H1 (cell line): ENCODE measurements at regions not wholly inside any gene's neighbourhood (a gene's known extent, or its start where the extent isn't known, plus 50 kb on each side); places are given as distances from the start of the nearest gene placed in this dataset.

Experiments
- CTCF ChIA-PET: fragments of 300-600 bp; sonication (Branson Sonifier 250); formaldehyde crosslinking; loops from one replicate; lab custom pipeline; 2021; ENCODE audit not compliant: partially characterized antibody; lab: Charles Lee
- POLR2A ChIA-PET: fragments of 300-600 bp; sonication (Branson Sonifier 250); formaldehyde crosslinking; loops from one replicate; lab custom pipeline; 2021; ENCODE audit warnings: inconsistent platforms; ENCODE audit not compliant: partially characterized antibody; lab: Charles Lee
- DNase-seq, 2 experiments: peaks; one replicate each; pipeline versions ENCODE4 v3.0.0 to v3.0.0-alpha.2; 2010 to 2022; ENCODE audit warnings: low spot score in 2 of 2, low read depth in 1 of 2, mixed read lengths in 1 of 2
- FAIRE-seq: peaks from 2 replicates; lab custom pipeline; 2011; peaks lifted over from hg19 to GRCh38; lab: Jason Lieb, UNC
- H2AFZ ChIP-seq: 2 replicates; pipeline ENCODE4 v1.8.1; 2012; ENCODE audit warnings: low read length, inconsistent platforms
- H2AK5ac ChIP-seq: 2 replicates; pipeline ENCODE4 v1.6.1; 2013; ENCODE audit warnings: low read depth, low read length
- H2BK120ac ChIP-seq: replicated peaks from 2 replicates; pipeline ENCODE3; 2013; ENCODE audit warnings: low read depth, low read length, inconsistent platforms
- H2BK12ac ChIP-seq: 2 replicates; pipeline ENCODE4 v1.6.1; 2013; ENCODE audit warnings: low read depth, low read length
- H2BK15ac ChIP-seq: 2 replicates; pipeline ENCODE4 v1.6.1; 2013; ENCODE audit warnings: low read length
- H2BK20ac ChIP-seq: 2 replicates; pipeline ENCODE4 v1.6.1; 2013; ENCODE audit warnings: low read length
- H2BK5ac ChIP-seq: 2 replicates; pipeline ENCODE4 v1.6.1; 2013; ENCODE audit warnings: low read depth, low read length
- H3K14ac ChIP-seq: 2 replicates; pipeline ENCODE4 v1.6.1; 2013; ENCODE audit warnings: inconsistent platforms; ENCODE audit not compliant: insufficient read length
- H3K18ac ChIP-seq: 2 replicates; pipeline ENCODE4 v1.6.1; 2013; ENCODE audit warnings: low read length; ENCODE audit errors: extremely low read depth
- H3K23ac ChIP-seq: 2 replicates; pipeline ENCODE4 v1.6.1; 2013; ENCODE audit warnings: inconsistent platforms; ENCODE audit not compliant: insufficient read length
- H3K23me2 ChIP-seq: 2 replicates; pipeline ENCODE4 v1.6.1; 2013; ENCODE audit warnings: low read depth, low read length
- H3K27ac ChIP-seq: 2 replicates; pipeline ENCODE4 v1.6.1; 2011; ENCODE audit warnings: low read depth, low read length, inconsistent platforms
- H3K27me3 ChIP-seq, 4 experiments: replicated peaks in 1 of 4; 1 replicate in 1 of 4; 2 replicates in 3 of 4; pipeline versions ENCODE4 v1.6.1 to v1.8.1; 2011 to 2013; ENCODE audit warnings: low read length in 3 of 4, mild to moderate bottlenecking in 3 of 4, inconsistent platforms in 2 of 4, mixed read lengths in 2 of 4, moderate library complexity in 1 of 4; ENCODE audit not compliant: control insufficient read depth in 3 of 4, insufficient read depth in 3 of 4; ENCODE audit errors: extremely low read depth in 1 of 4
- H3K36me3 ChIP-seq, 4 experiments: 2 replicates each; pipeline versions ENCODE4 v1.6.1 to v1.8.1; 2011 to 2013; ENCODE audit warnings: mild to moderate bottlenecking in 4 of 4, low read length in 3 of 4, moderate library complexity in 2 of 4, control low read depth in 1 of 4, inconsistent platforms in 1 of 4; ENCODE audit not compliant: insufficient read depth in 4 of 4, control insufficient read depth in 2 of 4
- H3K4ac ChIP-seq: replicated peaks from 2 replicates; pipeline ENCODE3; 2013; ENCODE audit warnings: low read length, low read depth, mixed read lengths, inconsistent platforms; ENCODE audit not compliant: insufficient read length
- H3K4me1 ChIP-seq, 4 experiments: replicated peaks in 1 of 4; 1 replicate in 1 of 4; 2 replicates in 3 of 4; pipeline versions ENCODE4 v1.6.1 to v1.8.1; 2011 to 2013; ENCODE audit warnings: low read length in 3 of 4, inconsistent platforms in 2 of 4, mixed read lengths in 1 of 4; ENCODE audit not compliant: insufficient read depth in 4 of 4, control insufficient read depth in 3 of 4
- H3K4me2 ChIP-seq, 2 experiments: 2 replicates each; pipeline versions ENCODE4 v1.6.1 to v1.8.1; 2011 to 2013; ENCODE audit warnings: low read depth in 2 of 2, low read length in 2 of 2, control low read depth in 1 of 2, inconsistent platforms in 1 of 2, mild to moderate bottlenecking in 1 of 2; ENCODE audit not compliant: insufficient read depth in 1 of 2
- H3K4me3 ChIP-seq, 4 experiments: fragments of 200-600, 300-600 bp in 1 of 4; sonication (generic), shearing (Covaris generic), sonication (Bioruptor Twin) in 1 of 4; 2 replicates each; pipeline versions ENCODE4 v1.5.1 to v1.8.1; 2011 to 2016; ENCODE audit warnings: low read length in 4 of 4, low read depth in 3 of 4, control low read depth in 2 of 4, inconsistent platforms in 2 of 4, mild to moderate bottlenecking in 2 of 4, mixed read lengths in 1 of 4, moderate library complexity in 1 of 4; ENCODE audit not compliant: insufficient read depth in 2 of 4; ENCODE audit errors: extremely low read depth in 1 of 4
- H3K56ac ChIP-seq: replicated peaks from 2 replicates; pipeline ENCODE3; 2013; ENCODE audit warnings: low read depth, mild to moderate bottlenecking, mixed read lengths, low read length, inconsistent platforms; ENCODE audit not compliant: insufficient read length
- H3K79me1 ChIP-seq: 2 replicates; pipeline ENCODE4 v1.6.1; 2013; ENCODE audit warnings: low read depth, low read length, control low read depth
- H3K79me2 ChIP-seq, 2 experiments: 2 replicates each; pipeline versions ENCODE4 v1.6.1 to v1.8.1; 2012 to 2013; ENCODE audit warnings: low read length in 2 of 2, mild to moderate bottlenecking in 2 of 2, inconsistent platforms in 1 of 2; ENCODE audit not compliant: insufficient read depth in 2 of 2, control insufficient read depth in 1 of 2
- H3K9ac ChIP-seq, 4 experiments: replicated peaks in 1 of 4; 1 replicate in 1 of 4; 2 replicates in 3 of 4; pipeline versions ENCODE4 v1.6.1 to v1.8.1; 2011 to 2013; ENCODE audit warnings: low read depth in 3 of 4, low read length in 3 of 4, control low read depth in 2 of 4, mild to moderate bottlenecking in 2 of 4, moderate library complexity in 2 of 4, inconsistent platforms in 1 of 4; ENCODE audit errors: extremely low read depth in 1 of 4
- H3K9me3 ChIP-seq, 2 experiments: 2 replicates each; pipeline versions ENCODE4 v1.6.1 to v1.8.1; 2012 to 2013; ENCODE audit warnings: mild to moderate bottlenecking in 2 of 2, moderate library complexity in 2 of 2, control low read depth in 1 of 2, inconsistent platforms in 1 of 2, low read depth in 1 of 2, low read length in 1 of 2, mixed read lengths in 1 of 2; ENCODE audit not compliant: insufficient read depth in 2 of 2
- H4K20me1 ChIP-seq, 2 experiments: replicated peaks in 1 of 2; 2 replicates each; pipeline versions ENCODE3 to v1.8.1; 2011 to 2013; ENCODE audit warnings: inconsistent platforms in 2 of 2, low read length in 2 of 2, mild to moderate bottlenecking in 1 of 2; ENCODE audit not compliant: insufficient read depth in 2 of 2, control insufficient read depth in 1 of 2
- H4K5ac ChIP-seq: 2 replicates; pipeline ENCODE4 v1.6.1; 2013; ENCODE audit warnings: low read length, low read depth, mixed read lengths, inconsistent platforms; ENCODE audit not compliant: insufficient read length
- H4K8ac ChIP-seq: 2 replicates; pipeline ENCODE4 v1.8.0; 2013; ENCODE audit warnings: mild to moderate bottlenecking, moderate library complexity, low read length, inconsistent platforms; ENCODE audit not compliant: insufficient read depth; ENCODE audit errors: extremely low read depth
- H4K91ac ChIP-seq: replicated peaks from 2 replicates; pipeline ENCODE3; 2013; ENCODE audit warnings: low read length, mixed read lengths, inconsistent platforms; ENCODE audit not compliant: insufficient read length
- CEBPB ChIP-seq: IDR thresholded peaks from 2 replicates; pipeline ENCODE4 v1.6.1; 2012; ENCODE audit warnings: low read depth, low read length
- CHD1 ChIP-seq: IDR thresholded peaks from 2 replicates; pipeline ENCODE4 v1.6.1; 2012; ENCODE audit warnings: low read depth, low read length, improper control_type of control experiment
- CTBP2 ChIP-seq: IDR thresholded peaks from 2 replicates; pipeline ENCODE4 v1.7.0; 2011; ENCODE audit warnings: borderline replicate concordance, mild to moderate bottlenecking, moderate library complexity, mixed read lengths, low read length; ENCODE audit not compliant: insufficient read depth, insufficient read length
- MAFK ChIP-seq: IDR thresholded peaks from 2 replicates; pipeline ENCODE4 v1.6.1; 2012; ENCODE audit warnings: low read depth, mild to moderate bottlenecking, improper control_type of control experiment, low read length
- SP4 ChIP-seq: IDR thresholded peaks from 2 replicates; pipeline ENCODE4 v1.6.1; 2012; ENCODE audit warnings: low read length, inconsistent platforms
- TAF7 ChIP-seq: optimal IDR thresholded peaks from 2 replicates; pipeline ENCODE3; 2011; ENCODE audit warnings: low read depth, mild to moderate bottlenecking, inconsistent platforms, low read length, moderate library complexity, borderline replicate concordance
- USF2 ChIP-seq: IDR thresholded peaks from 2 replicates; pipeline ENCODE4 v1.6.1; 2011; ENCODE audit warnings: low read length, improper control_type of control experiment
- WGBS, 2 experiments: shearing (Covaris generic) in 1 of 2; methylation state at CpG; one replicate each; pipeline versions ENCODE4 v1.1.6 to v1.1.7; 2013 to 2015; ENCODE audit warnings: low lambda C conversion rate in 2 of 2, mixed read lengths in 2 of 2, inconsistent platforms in 1 of 2, low coverage in 1 of 2, missing lambda C conversion rate in 1 of 2; ENCODE audit not compliant: insufficient replicate concordance in 2 of 2, insufficient coverage in 1 of 2, insufficient read length in 1 of 2; ENCODE audit errors: extremely low coverage in 1 of 2, missing lambda C conversion rate in 1 of 2; 5-methylcytosine and 5-hydroxymethylcytosine counted together

DNA sequence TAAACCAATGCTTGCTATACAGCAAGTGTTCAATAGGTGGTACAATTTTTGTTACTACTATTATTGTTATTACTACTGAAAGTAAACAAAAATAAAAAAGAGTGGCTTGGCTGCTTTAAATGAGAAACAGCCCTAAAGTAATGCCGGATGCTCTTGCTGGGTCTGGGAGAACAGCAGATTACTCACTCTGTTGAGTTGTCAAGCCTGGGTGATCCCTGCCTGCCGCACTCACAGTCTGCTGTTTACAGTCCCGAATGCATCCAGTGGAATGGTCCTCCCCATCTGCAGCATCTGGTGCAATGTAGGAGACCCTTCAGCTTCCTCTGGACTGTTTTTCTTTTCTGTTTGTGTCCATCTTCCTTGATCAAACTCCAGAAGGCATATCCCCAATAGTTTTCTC lies 102.7 kb upstream of the IVNS1ABP start:
- Histone ChIP-seq H4K91ac (no peak overlapping the region), H3K79me2 (no peaks in the 10 kb centered on the region), H2BK20ac (no peak overlapping the region), H3K4me1 (no peaks in the 10 kb centered on the region), H3K4me2 (no peak overlapping the region), H2BK5ac (no peak overlapping the region), H3K36me3 (no peaks in the 10 kb centered on the region), H3K4ac (no peak overlapping the region), H3K18ac (no peak overlapping the region), H4K20me1 (no peaks in the 10 kb centered on the region), H2BK12ac (no peak overlapping the region), H2AFZ (no peak overlapping the region), H4K5ac (no peak overlapping the region), H3K9ac (no peak overlapping the region), H2BK120ac (no peak overlapping the region), H3K23me2 (no peaks in the 10 kb centered on the region; the same call in 1 of the 2 replicates), H3K79me1 (no peaks in the 10 kb centered on the region), H2BK15ac (no peak overlapping the region), H3K9me3 (no peaks in the 10 kb centered on the region), H3K56ac (no peak overlapping the region), H3K14ac (no peak overlapping the region), H2AK5ac (no peak overlapping the region), H3K4me3 (no peak overlapping the region), H3K27ac (no peak overlapping the region), H4K8ac (no peak overlapping the region), H3K23ac (no peak overlapping the region), H3K27me3 (no peaks in the 10 kb centered on the region)
- CTCF ChIA-PET, result no interaction called here
- POLR2A ChIA-PET, result no interaction called here
- FAIRE-seq, result no peak
- no peak for DNase-seq
- WGBS, 2 experiments, result 33% methylated on average over 3 of the region's 3 CpGs; no CpG with 5 or more reads in 1 of the 2 experiments
- TF ChIP-seq TAF7, result no peak
- TF ChIP-seq CTBP2, result no peak
- TF ChIP-seq CHD1, result no peak
- TF ChIP-seq USF2, result no peak
- TF ChIP-seq SP4, result no peak
- no peak for TF ChIP-seq CEBPB
- TF ChIP-seq MAFK, result no peak
